HG03095 (cell line): ENCODE measurements at regions not wholly inside any gene's neighbourhood (a gene's known extent, or its start where the extent isn't known, plus 50 kb on each side); places are given as distances from the start of the nearest gene placed in this dataset.
"Not testable (repeated sequence)": the region's sequence is repeated elsewhere in the genome, so short reads cannot be mapped to it uniquely, and the experiment has no call there.

Experiments used
- ATAC-seq: cut with Tn5 transposase; IDR thresholded peaks from one replicate; pipeline ENCODE4 v1.9.1; 2021; ENCODE audit warnings: moderate library complexity; ENCODE audit not compliant: unreplicated experiment

- ATAC-seq: no peak
Measured at GRCh38 chr4:133597251-133597650, 448.2 kb downstream of the PCDH10 start.

- ATAC-seq: no peak
Measured at GRCh38 chr4:133596459-133596858, 447.4 kb downstream of the PCDH10 start.

GRCh38 chr4:133594390-133595207 lies 445.5 kb downstream of the PCDH10 start:
- ATAC-seq: no peak

- ATAC-seq: no peak
Measured at GRCh38 chr4:133593764-133594163, 444.7 kb downstream of the PCDH10 start.

GRCh38 chr4:133592591-133592990 lies 443.5 kb downstream of the PCDH10 start:
- ATAC-seq: no peak

- no peak for ATAC-seq
Measured at GRCh38 chr4:133592106-133592505, 443.0 kb downstream of the PCDH10 start.

GRCh38 chr4:133588306-133588705 lies 439.2 kb downstream of the PCDH10 start:
- ATAC-seq: no peak

- no peak for ATAC-seq
Measured at GRCh38 chr4:133585323-133585722, 436.2 kb downstream of the PCDH10 start.

- no peak for ATAC-seq
Measured at GRCh38 chr4:133584714-133585113, 435.6 kb downstream of the PCDH10 start.

- no peak for ATAC-seq
Measured at GRCh38 chr4:133581996-133582619, 433.0 kb downstream of the PCDH10 start.

GRCh38 chr4:133574248-133574647 lies 425.2 kb downstream of the PCDH10 start:
- no peak for ATAC-seq

GRCh38 chr4:133565379-133565778 lies 416.3 kb downstream of the PCDH10 start:
- ATAC-seq: no peak

- ATAC-seq: no peak
Measured at GRCh38 chr4:133559987-133560386, 410.9 kb downstream of the PCDH10 start.

GRCh38 chr4:133555671-133556070 lies 406.6 kb downstream of the PCDH10 start:
- no peak for ATAC-seq

- ATAC-seq: no peak
Measured at GRCh38 chr4:133550436-133550835, 401.3 kb downstream of the PCDH10 start.

GRCh38 chr4:133544097-133544496 lies 395.0 kb downstream of the PCDH10 start:
- no peak for ATAC-seq

- ATAC-seq: no peak
Measured at GRCh38 chr4:133537780-133538281, 388.7 kb downstream of the PCDH10 start.

- ATAC-seq: not testable (repeated sequence)
Measured at GRCh38 chr4:133534224-133534623, 385.1 kb downstream of the PCDH10 start.

GRCh38 chr4:133524369-133524768 lies 375.3 kb downstream of the PCDH10 start:
- ATAC-seq: no peak

GRCh38 chr4:133513901-133514300 lies 364.8 kb downstream of the PCDH10 start:
- ATAC-seq: no peak

- ATAC-seq: no peak
Measured at GRCh38 chr4:133498149-133498548, 349.1 kb downstream of the PCDH10 start.

- ATAC-seq: no peak
Measured at GRCh38 chr4:133493776-133494175, 344.7 kb downstream of the PCDH10 start.
